ENCODE measurements at regions not wholly inside any gene's neighbourhood (a gene's known extent, or its start where the extent isn't known, plus 50 kb on each side); places are given as distances from the start of the nearest gene placed in this dataset.
"Not testable (repeated sequence)": the region's sequence is repeated elsewhere in the genome, so short reads cannot be mapped to it uniquely, and the experiment has no call there.

DNA sequence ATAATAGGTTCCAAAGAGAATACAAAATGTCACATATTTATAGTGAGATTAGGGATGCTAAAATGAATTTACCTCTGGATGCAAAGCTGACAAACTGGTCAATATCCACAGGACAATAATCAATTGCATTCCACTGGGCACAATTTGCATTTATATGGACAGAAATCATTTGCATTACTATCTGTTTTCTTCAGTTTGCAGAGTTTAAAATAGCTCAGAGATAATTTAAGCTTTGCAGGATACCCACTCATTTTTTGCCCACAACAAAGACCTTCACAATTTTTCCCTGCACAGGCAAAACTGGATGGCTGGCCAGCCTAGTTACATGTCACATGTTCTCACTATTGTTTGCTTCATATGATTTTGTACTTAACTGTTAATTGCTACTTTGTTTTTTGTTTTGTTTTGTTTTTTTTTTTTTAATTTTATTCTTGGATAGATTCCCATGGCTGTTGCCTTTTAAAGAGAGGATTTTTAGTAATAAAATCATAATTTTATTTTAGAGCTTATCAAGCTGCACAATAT, 483.5 kb downstream of the UTRN start:
- no peak for DNase-seq (ENCODE audit: low read depth, low spot score)

DNA sequence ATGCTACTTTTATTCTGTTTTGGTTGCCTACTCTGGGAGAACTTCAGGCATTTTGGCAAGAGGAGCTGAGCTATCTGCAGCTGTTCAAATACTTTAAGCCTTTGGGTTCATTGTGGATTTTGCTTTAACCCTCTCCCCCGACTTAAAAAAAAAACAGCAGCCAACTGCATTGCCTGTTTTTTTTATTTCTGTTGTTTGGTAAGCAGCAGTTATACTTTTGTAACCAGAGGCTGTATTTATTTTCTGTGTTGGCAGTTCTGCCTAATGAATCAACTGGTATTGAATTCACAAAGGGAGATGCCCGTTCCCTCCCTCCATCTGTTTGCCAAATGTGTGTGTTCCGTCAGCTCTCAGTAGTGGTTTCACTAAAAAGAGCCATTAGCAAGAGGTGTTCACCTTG, 484.0 kb downstream of the UTRN start:
- no peak for DNase-seq (ENCODE audit: low read depth, low spot score)

DNA sequence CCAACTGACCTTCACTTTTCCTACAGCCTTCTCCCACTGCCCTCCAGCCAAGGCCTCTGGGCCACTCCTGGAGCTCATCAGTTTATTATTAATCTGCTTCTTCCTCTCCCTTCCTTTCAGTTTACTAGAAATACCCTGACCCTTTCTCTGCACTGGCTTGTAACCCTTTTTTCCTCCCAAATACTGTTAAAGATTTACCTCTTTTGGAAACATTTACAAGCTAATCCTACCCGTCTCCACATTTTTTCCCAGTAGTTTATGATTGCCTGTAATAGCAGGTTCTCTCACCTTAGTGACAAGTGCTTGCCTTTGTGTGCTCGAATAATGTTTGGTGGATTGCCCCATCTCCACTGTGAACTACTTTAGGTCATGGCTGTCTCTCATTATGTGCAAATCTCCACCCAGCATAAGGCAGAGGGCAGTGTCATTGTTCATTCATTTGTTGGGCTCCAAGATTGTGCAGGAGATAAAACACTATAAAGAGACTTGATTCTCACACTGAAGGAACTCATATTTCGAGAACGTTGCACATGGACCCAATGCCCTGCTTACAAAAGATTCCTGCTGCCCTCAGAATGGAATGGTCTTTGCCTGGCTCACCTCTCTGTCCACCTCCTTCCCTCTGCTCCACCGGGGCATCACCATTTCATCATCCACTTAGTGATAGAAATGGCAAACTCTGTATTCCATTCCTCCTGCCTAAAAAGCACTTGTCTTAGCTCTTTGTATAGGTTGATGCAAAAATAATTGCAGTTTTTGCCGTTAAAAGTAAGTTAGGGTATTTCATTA, 491.1 kb downstream of the UTRN start:
- DNase-seq (ENCODE audit: low read depth, low spot score): no peak

DNA sequence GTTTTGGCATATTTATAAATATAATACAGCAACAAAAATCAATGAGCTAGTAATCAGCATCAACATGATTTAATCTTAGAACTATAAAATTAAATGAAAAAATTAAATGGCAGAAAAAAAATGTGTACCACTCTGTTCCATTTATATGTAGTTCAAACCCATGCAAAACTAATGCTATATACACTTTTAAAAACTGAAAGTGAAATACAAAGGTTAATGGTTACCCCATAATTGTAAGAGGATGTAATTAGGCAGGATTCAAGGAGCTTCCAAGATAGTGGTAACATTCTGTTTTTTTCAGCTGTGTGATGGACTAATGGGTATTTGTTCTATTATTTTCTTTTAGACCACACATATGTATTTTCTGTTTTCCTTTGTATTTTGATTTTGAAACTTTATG, 492.1 kb downstream of the UTRN start:
- no peak for DNase-seq (ENCODE audit: low read depth, low spot score)

DNA sequence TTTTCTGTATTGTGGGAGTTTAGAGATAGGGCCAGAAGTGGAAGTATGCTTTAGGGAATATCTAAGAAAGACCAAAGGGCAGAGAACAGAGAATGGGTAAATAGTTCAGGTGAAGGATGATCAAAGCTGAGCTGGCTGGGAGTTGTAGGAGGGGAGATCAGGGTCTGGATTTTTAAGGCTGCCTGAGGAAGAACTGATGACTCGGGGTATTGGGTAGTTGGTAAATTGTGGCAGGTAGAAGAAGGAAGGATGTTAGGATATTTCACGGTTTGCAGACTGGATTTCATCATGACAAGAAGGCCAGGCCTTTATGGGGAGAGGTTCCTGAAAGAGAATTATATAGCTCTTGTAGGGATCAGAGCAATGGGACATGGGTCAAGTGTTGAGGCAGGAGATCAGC, 492.9 kb downstream of the UTRN start:
- no peak for DNase-seq (ENCODE audit: low read depth, low spot score)

DNA sequence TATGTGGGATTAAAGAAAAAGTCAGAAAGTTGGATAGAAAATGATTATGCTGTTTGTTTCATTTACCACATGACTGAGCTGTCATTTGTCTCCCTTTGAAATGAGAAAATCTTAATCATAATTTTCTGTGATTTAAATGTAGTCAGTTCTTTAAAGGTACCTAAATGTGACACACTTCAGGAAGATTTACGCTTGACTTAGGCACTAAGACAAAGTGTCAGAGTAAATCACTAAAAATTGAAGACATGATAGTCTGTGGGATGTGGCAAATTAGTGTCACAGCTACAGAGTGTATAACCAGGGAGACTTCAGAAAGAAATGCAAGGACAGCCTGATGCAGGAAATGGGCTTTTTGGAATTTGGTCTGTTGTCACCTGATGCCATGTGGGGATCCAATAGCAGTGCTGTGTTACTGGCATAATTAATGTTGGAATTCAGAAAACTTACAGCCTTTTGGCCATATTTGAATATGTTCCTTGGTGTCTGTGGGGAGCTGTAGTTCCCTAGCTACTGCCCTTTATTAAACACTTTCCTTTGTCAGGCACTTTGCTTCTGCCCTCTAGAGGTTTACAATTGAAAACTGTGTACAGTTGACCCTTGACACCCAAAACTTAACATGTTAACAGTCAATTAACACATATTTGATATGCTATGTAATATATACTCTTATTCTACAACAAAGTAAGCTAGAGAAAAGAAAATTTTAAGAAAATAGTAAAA, 493.8 kb downstream of the UTRN start:
- no peak for DNase-seq (ENCODE audit: low read depth, low spot score)

DNA sequence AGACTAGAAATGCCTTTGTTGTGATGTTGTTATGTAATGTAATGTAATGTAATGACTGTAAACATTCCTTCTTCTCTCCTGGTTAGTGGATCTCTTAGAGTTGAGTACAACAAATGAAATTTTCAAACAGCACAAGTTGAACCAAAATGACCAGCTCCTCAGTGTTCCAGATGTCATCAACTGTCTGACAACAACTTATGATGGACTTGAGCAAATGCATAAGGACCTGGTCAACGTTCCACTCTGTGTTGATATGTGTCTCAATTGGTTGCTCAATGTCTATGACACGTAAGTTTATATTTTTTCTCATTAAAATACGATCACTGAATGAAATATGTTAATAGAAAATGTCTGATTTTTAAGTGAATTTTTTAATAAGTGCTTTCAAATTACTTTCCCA, 496.7 kb downstream of the UTRN start:
- no peak for DNase-seq (ENCODE audit: low read depth, low spot score)

DNA sequence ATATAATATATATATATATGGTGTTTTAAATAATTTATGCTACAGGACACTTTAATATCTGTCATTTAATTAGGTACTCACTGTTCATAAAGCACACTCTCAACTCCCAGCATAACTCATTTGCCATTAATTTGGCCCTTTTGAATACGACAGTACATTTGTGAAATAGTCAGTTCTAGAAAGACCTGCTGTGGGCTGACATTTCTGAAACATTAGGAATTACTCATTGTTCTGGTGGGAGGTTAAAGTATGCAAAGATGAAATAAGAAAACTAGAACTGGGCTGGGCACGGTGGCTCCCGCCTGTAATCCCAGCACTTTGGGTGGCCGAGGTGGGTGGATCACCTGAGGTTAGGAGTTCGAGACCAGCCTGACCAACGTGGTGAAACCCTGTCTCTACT, 497.5 kb downstream of the UTRN start:
- DNase-seq (ENCODE audit: low read depth, low spot score): no peak

DNA sequence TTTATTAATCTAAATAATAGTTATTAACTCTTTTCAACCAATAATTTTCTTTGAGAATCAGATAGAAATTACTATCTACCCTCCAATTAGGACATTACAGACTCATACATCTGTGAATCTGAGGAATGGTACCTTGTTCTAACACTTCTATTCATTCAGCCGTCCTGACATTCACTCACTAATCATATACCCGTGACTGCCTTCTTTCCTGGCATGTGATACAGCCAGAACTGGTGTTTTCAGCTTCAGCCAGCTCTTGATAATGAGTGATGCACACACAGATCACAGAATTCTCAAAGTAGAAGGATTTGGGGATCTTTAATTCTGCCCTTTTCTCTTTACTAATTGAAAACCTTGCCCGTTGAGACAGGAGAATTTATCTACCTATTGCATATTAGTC, 499.9 kb downstream of the UTRN start:
- no peak for DNase-seq (ENCODE audit: low read depth, low spot score)

DNA sequence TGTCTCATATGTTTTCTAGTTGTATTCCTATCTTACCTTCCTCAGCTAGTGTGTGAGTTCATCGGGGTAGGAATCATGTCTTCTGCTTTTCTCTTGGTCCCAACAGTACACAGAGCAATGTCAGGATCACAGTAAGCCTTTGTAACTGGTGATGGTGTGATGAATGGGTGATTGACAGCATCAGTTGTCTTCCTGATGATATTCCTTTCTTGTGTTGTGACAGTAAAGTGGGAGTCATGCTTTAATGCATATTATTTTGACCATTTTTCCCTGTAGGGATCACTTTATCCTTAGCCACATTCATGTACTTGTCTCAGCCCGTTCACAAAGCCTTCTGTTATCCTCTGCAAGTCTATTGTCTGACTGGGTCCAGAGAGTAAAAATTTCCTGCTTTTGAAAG, 501.7 kb downstream of the UTRN start:
- no peak for DNase-seq (ENCODE audit: low read depth, low spot score)

DNA sequence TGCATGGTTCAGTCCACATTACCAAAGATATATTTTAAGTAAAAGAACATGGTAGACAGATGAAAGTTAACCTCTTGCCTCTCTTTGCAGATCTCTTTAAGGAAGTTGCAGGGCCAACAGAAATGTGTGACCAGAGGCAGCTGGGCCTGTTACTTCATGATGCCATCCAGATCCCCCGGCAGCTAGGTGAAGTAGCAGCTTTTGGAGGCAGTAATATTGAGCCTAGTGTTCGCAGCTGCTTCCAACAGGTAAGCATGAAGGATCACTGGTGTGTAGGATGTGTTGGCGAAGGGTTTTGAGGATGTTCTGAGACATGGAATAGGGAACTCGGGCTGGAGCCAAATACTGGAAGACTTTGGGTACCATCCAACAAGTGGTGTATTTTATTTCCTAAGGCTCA, 508.6 kb downstream of the UTRN start:
- no peak for DNase-seq (ENCODE audit: low read depth, low spot score)

DNA sequence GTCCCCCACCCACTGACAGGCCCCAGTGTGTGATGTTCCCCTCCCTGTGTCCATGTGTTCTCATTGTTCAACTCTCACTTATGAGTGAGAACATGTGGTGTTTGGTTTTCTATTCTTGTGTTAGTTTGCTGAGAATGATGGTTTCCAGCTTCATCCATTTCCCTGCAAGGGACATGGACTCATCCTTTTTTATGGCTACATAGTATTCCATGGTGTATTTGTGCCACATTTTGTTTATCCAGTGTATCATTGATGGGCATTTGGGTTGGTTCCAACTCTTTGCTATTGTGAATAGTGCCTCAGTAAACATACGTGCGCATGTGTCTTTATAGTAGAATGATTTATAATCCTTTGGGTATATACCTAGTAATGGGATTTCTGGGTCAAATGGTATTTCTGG, 509.9 kb downstream of the UTRN start:
- DNase-seq (ENCODE audit: low read depth, low spot score): not testable (repeated sequence)

DNA sequence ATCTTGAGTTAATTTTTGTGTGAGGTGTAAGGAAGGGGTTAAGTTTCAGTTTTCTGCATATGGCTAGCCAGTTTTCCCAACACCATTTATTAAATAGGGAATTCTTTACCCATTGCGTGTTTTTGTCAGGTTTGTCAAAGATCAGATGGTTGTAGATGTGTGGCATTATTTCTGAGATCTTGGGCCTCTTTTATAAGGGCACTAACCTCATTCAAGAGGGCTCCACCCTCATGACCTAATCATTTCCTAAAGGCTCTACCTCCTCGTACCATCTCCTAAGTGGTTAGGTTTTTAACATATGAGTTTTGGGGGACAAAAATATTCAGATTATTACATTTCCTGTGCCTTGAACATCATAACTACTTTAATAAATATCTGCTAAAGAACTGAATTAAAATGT, 510.9 kb downstream of the UTRN start:
- no peak for DNase-seq (ENCODE audit: low read depth, low spot score)

DNA sequence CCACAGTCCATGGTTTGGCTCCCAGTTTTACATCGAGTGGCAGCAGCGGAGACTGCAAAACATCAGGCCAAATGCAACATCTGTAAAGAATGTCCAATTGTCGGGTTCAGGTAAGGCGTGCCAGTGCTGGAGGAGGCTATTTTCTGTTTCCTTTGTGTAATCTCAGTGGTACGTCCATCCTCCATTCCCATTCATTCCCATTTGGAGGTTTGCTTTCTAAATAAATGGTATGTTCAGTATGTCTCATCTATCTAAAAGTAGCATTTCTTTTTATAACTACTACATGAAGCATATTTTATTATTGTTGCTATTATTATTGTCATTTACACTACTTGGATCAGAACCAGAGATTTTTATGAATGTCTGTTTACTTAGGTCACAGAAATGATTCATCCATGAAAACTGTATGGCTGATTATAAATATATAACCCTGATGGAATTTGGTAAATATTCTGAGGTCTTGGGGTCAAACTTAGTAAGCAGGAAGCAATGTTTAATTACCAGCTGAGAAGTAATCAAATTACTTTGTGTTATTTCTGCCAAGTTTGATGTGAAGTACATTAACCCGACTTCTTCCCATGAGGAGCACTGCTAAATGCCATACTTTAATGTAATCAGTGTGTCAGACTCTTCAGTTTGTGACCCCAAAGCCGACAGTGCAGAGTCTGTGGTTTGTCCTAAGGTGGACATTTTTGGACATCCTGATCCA, 512.9 kb downstream of the UTRN start:
- DNase-seq (ENCODE audit: low read depth, low spot score): no peak

DNA sequence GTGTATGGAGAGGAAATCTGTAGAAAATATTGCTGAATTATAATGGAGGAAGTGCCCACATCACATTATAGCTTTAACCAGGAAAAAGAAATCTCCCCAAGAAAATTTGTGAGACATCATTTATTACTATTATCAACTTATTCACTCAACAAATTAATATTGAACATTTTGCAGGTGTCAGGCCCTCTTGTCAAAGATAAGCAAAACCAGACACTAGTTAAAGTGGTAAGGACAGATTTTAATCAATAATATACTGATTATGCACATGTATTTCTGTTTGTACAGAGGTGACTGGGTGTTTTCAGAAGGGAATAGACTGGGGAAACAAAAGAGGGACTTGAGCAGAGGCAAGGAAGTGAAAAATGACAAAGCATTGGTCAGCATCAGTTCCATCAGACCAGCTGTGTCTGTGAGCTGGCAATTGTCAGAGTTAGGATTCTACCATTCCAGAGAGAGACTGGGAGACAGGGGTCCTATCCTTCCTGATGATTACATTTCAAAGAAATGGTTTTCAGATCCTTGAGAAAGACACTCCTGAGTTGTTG, 519.2 kb downstream of the UTRN start:
- no peak for DNase-seq (ENCODE audit: low read depth, low spot score)

DNA sequence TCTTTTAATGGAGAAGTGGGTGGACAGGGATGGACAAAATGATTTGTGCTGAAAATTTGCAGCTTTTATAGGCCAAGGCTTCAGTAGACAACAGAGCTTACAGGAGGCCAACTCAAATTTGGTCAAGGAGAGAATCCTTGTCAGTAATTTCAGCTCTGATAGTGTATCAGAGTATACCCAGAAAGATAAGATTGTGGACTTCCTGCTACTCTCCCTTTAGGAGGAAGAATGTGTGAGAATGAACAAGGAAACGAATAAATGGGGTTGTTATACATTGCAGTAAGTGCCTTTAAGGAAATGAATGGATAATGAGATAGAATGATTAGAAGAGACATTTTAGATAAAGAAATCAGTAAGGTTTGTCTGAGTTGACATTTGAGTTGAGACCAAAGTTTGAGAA, 519.9 kb downstream of the UTRN start:
- no peak for DNase-seq (ENCODE audit: low read depth, low spot score)

DNA sequence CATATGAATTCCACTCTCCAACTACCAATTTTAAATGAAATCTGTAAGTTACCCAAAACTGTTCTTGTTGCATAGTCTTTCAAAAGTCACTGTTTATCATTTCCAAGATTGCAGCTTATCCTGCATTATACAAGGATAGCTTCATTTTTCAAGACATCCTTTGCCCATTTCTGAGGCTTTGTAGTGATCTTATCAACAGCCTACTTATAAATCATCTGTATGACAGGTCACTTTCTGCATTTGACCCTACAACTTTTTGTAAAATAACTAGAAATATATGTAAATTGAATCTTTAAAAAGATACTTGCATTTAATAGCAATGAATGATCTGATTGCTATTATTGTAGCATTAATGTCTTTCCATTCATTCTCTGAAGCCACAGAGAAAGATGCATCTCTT, 521.1 kb downstream of the UTRN start:
- no peak for DNase-seq (ENCODE audit: low read depth, low spot score)

DNA sequence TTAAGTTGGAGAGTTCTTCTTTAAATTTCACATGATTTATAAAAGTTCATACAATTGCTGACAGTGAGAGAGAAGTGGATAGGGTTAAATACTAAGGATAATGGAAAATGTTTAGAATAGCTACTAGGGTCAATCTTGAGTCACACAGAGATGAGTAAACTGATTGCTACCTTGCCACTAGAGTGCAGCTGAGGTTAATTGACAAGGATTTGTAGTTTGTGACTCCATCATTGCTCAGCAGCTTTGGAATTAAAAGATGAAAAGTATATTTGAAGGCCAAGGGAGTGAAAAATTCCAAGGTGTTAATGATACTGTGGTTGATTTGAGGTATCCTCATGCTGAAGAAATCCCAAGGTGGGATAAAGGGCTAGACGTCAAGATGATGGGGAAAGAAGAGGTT, 524.0 kb downstream of the UTRN start:
- DNase-seq (ENCODE audit: low read depth, low spot score): no peak

DNA sequence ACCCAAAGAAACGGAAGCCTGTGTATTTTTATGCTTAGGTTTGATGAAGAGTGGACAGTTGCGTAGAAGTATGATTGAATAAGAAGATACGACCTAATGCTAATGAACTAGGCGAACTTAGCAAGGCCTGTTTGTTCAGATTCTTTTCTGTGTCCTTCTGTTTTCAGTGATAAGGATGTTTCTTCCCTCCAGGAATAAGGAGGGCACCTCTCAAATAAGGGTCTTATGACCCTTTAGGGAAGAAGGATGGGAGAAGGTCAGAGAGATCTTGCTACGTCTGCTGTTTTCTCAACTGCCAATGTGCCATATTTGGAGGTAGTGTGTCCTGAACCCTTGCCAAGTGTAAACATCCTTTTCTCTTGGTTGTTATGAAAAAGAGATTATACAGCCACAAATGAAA, 524.8 kb downstream of the UTRN start:
- no peak for DNase-seq (ENCODE audit: low read depth, low spot score)

DNA sequence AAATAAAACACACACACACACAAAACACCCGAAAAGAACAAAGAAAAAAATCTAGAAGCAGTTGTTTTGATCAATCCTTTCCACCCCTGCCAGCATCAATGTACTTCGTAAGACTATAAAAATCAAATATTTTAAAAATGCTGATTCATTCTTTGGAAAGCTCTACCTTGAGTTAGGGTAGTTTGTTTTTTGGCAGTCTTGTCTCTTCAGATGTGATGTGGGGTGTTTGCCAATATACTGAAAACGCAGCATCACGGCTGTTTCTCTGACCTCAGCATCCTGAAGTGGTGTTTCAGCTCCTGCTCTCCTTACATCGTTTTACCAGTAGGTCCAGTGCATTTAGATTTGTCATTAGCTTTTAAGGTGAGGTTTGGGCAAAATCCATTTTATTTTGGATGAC, 526.0 kb downstream of the UTRN start:
- DNase-seq (ENCODE audit: low read depth, low spot score): no peak

DNA sequence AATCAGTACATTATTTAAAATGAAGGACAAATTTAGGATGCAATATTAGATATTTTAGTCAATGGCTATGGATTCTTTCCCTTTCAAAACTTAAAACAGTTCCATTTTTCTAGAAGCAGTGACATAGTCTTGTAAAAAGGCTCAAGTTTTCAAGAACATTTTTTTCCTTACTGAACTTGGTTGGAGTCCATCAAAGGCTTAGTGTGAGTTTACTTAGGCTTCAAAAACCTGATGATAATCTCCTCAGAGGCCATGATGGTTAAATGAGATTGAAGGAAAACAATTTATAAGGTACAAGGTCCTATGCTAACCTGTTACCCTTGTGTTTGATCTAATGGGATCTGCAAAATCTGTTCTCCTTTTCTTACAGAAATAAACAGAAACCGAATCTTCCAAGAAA, 531.8 kb downstream of the UTRN start:
- DNase-seq (ENCODE audit: low read depth, low spot score): no peak

DNA sequence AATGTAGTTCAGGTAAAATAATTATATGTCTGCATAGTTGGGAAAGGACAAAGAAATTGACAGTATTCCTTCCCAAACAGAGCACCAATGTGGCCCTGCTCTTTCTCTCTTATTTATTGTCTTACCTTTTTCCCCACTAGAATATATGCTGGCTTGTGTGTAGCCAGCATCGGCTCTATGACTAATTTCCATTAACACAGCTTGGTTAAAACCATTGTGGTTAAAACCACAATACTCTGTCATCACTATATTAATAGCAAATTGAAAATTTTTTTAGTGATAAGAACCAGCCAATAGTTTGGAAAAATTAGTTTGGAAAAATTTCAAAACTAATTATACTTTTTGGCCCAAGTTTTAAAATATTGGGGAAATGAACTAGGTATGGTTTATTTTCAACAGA, 535.1 kb downstream of the UTRN start:
- no peak for DNase-seq (ENCODE audit: low read depth, low spot score)
